ENCODE measurements at regions not wholly inside any gene's neighbourhood (a gene's known extent, or its start where the extent isn't known, plus 50 kb on each side); places are given as distances from the start of the nearest gene placed in this dataset.

GRCh38 chr12:71019282-71019831 is 98.8 kb upstream of the PTPRR start:
- H3K79me2 ChIP-seq (ENCODE audit: insufficient read depth, low read length): no peaks in the 10 kb centered on the region
- no peak overlapping the region for H3K4me3 Mint-ChIP-seq
- H3K56ac ChIP-seq (ENCODE audit: insufficient read length, low read depth, low read length): no peak overlapping the region
- no peaks in the 10 kb centered on the region for H3K79me1 ChIP-seq (ENCODE audit: insufficient read depth, low read depth, low read length, poor library complexity, severe bottlenecking)
- H4K8ac ChIP-seq (replicated peaks; ENCODE audit: insufficient read length, low read depth, low read length): no peak overlapping the region
- H2BK15ac ChIP-seq (ENCODE audit: low read depth, low read length): no peak overlapping the region
- H2BK120ac ChIP-seq (ENCODE audit: low read depth, low read length, poor library complexity, severe bottlenecking): no peak overlapping the region
- no peak overlapping the region for H3K4ac ChIP-seq (ENCODE audit: low read depth, low read length)
- H3K18ac ChIP-seq (ENCODE audit: insufficient read length, low read depth, low read length): no peak overlapping the region
- no peak overlapping the region for H3T11ph ChIP-seq (ENCODE audit: low read length)
- no peaks in the 10 kb centered on the region for H3K27me3 ChIP-seq (ENCODE audit: insufficient read depth, low read length)
- no peak overlapping the region for H3K9ac ChIP-seq (ENCODE audit: extremely low read depth, insufficient read length, low read length)
- TF ChIP-seq CTCF (conservative IDR thresholded peaks at IDR 0.05): peak; percentile 33; the same call in 2 of the 3 replicates
- peaks cover 20 to 23% of the 10 kb centered on the region in 2 experiments for H3K4me1 Mint-ChIP-seq
- H2AK5ac ChIP-seq (ENCODE audit: insufficient read length, low read length): no peak overlapping the region
- H3K27ac ChIP-seq (ENCODE audit: insufficient read length, low read depth, low read length): no peak overlapping the region
- no peak overlapping the region for H2BK5ac ChIP-seq (ENCODE audit: insufficient read length, low read length)
- no peaks in the 10 kb centered on the region for H4K20me1 ChIP-seq (ENCODE audit: control insufficient read depth, insufficient read depth, insufficient read length)
- H3K9me3 Mint-ChIP-seq: no peaks in the 10 kb centered on the region; a peak in 2 of 5 replicates
- H3K9me3 ChIP-seq (ENCODE audit: control insufficient read depth, low read depth, low read length): peaks cover 4% of the 10 kb centered on the region
- WGBS (ENCODE audit: extremely low coverage, insufficient read length, low lambda C conversion rate): no CpG with 5 or more reads among the region's 6 CpGs
- H3K36me3 Mint-ChIP-seq (ENCODE audit: insufficient read depth in 1 of 3, low read depth in 3 of 3): no peaks in the 10 kb centered on the region
- H3K27me3 Mint-ChIP-seq (ENCODE audit: low read depth): no peaks in the 10 kb centered on the region
- no peak overlapping the region for H2AFZ ChIP-seq (ENCODE audit: low read length)
- H3K4me2 ChIP-seq (ENCODE audit: insufficient read depth, insufficient read length, low read length): no peak overlapping the region
- H2BK20ac ChIP-seq (ENCODE audit: low read depth, low read length, poor library complexity, severe bottlenecking): no peak overlapping the region
- H4K5ac ChIP-seq (ENCODE audit: insufficient read length, low read depth, low read length): no peak overlapping the region
- H3K27ac Mint-ChIP-seq: peak overlapping the region in 1 of 3 experiments; percentile 63; a peak in 1 of 7 replicates
- no peaks in the 10 kb centered on the region for H3K23me2 ChIP-seq (ENCODE audit: insufficient read length, low read depth, low read length, poor library complexity, severe bottlenecking)
- H4K91ac ChIP-seq (ENCODE audit: insufficient read length, low read depth, low read length): no peak overlapping the region
- H2BK12ac ChIP-seq (ENCODE audit: insufficient read length, low read depth, low read length): no peak overlapping the region
- H3K23ac ChIP-seq (ENCODE audit: insufficient read length, low read depth, low read length): no peak overlapping the region
- H3K14ac ChIP-seq (ENCODE audit: insufficient read depth, low read length): no peak overlapping the region
- DNase-seq: no peak
- H3K4me1 ChIP-seq (ENCODE audit: insufficient read depth, low read length): no peaks in the 10 kb centered on the region; the same call in 1 of the 2 replicates

Measured in H9 (cell line).